AG04450 (cell line): ENCODE measurements at regions not wholly inside any gene's neighbourhood (a gene's known extent, or its start where the extent isn't known, plus 50 kb on each side); places are given as distances from the start of the nearest gene placed in this dataset.

Experiments used
- CTCF ChIA-PET: fragments of 300-600, 350-600 bp; formaldehyde crosslinking; extraction: SDS; loops from one replicate; lab custom pipeline; 2022; ENCODE audit warnings: antibody characterized with exemption, inconsistent platforms; lab: Charles Lee
- POLR2A ChIA-PET: fragments of 350-600 bp; formaldehyde crosslinking; extraction: SDS; loops from one replicate; lab custom pipeline; 2021; ENCODE audit warnings: antibody characterized with exemption, inconsistent platforms; lab: Yijun Ruan, JAX
- DNase-seq: peaks from one replicate; pipeline ENCODE4 v3.0.0-alpha.2; 2011; ENCODE audit warnings: low read depth, low spot score
- H3K27ac ChIP-seq: one replicate; pipeline ENCODE4 v1.5.1; 2012; ENCODE audit warnings: low read depth, low read length, control low read depth
- H3K27me3 ChIP-seq: one replicate; pipeline ENCODE4 v1.6.0; 2012; ENCODE audit warnings: low read length; ENCODE audit not compliant: control insufficient read depth, insufficient read depth
- H3K4me3 ChIP-seq: 2 replicates; pipeline ENCODE4 v1.5.1; 2011; ENCODE audit warnings: mild to moderate bottlenecking, low read depth, low read length, control low read depth
- H3K9me3 ChIP-seq: 2 replicates; pipeline ENCODE4 v1.5.1; 2012; ENCODE audit warnings: low read length; ENCODE audit not compliant: control insufficient read depth, insufficient read depth
- CTCF ChIP-seq: IDR thresholded peaks from 2 replicates; pipeline ENCODE4 v1.5.1; 2011; ENCODE audit warnings: low read depth, low read length, control low read depth, inconsistent platforms

- POLR2A ChIA-PET, result no interaction called here
- Histone ChIP-seq H3K4me3 (no peak overlapping the region), H3K27me3 (no peaks in the 10 kb centered on the region), H3K27ac (no peak overlapping the region), H3K9me3 (no peaks in the 10 kb centered on the region)
- no peak for DNase-seq
- CTCF ChIA-PET, result no interaction called here
- TF ChIP-seq CTCF, result no peak
Measured at GRCh38 chr4:27787195-27787594, 926.6 kb downstream of the STIM2 start.

GRCh38 chr4:27789773-27790172 lies 929.1 kb downstream of the STIM2 start:
- ChIA-PET CTCF (no interaction called here), POLR2A (no interaction called here)
- Histone ChIP-seq H3K27me3 (no peaks in the 10 kb centered on the region), H3K27ac (no peak overlapping the region), H3K4me3 (no peak overlapping the region), H3K9me3 (no peaks in the 10 kb centered on the region)
- TF ChIP-seq CTCF, result no peak
- DNase-seq, result no peak

- H3K27me3 ChIP-seq, result no peaks in the 10 kb centered on the region
- ChIA-PET POLR2A (no interaction called here), CTCF (no interaction called here)
- H3K27ac ChIP-seq, result no peak overlapping the region
- H3K4me3 ChIP-seq, result no peak overlapping the region
- TF ChIP-seq CTCF, result no peak
- DNase-seq, result no peak
- no peaks in the 10 kb centered on the region for H3K9me3 ChIP-seq
Measured at GRCh38 chr4:27790911-27791310, 930.3 kb downstream of the STIM2 start.

- no peak for DNase-seq
- Histone ChIP-seq H3K9me3 (no peaks in the 10 kb centered on the region), H3K27ac (no peak overlapping the region), H3K4me3 (no peak overlapping the region), H3K27me3 (no peaks in the 10 kb centered on the region)
- ChIA-PET POLR2A (no interaction called here), CTCF (no interaction called here)
- no peak for TF ChIP-seq CTCF
Measured at GRCh38 chr4:27791640-27792039, 931.0 kb downstream of the STIM2 start.

GRCh38 chr4:27807207-27807606 lies 946.6 kb downstream of the STIM2 start:
- CTCF ChIA-PET, result no interaction called here
- no peaks in the 10 kb centered on the region for H3K27me3 ChIP-seq
- H3K9me3 ChIP-seq, result no peaks in the 10 kb centered on the region
- no peak for DNase-seq
- TF ChIP-seq CTCF, result no peak
- H3K27ac ChIP-seq, result no peak overlapping the region
- POLR2A ChIA-PET, result no interaction called here
- no peak overlapping the region for H3K4me3 ChIP-seq
